ENCODE measurements at regions not wholly inside any gene's neighbourhood (a gene's known extent, or its start where the extent isn't known, plus 50 kb on each side); places are given as distances from the start of the nearest gene placed in this dataset.

DNA sequence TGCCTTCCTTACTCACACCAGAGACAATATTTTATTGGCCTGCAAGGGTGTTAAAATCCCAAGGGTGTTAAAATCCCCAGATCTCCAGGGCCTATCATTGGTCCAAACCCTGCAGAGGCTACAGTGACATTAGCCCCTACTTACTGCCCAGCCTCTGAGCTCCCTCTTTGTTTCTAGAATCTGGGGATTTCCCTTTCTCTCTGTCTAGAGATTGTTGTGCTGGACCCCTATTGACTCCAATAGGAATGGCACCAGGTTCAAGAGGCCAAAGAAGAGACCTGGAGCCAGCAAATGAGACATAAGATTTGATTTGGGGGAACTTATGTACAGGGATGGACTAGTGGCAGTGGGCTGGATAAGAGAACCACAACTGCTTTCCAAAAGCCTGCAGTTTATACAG lies 53.3 kb upstream of the ZBED3 start:
- POLR2A ChIA-PET: interaction anchor here (0.7 kb wide), 2 partner anchors 24 to 76 kb away, joined by 3 read pairs; no protein-coding TSS in a partner anchor

DNA sequence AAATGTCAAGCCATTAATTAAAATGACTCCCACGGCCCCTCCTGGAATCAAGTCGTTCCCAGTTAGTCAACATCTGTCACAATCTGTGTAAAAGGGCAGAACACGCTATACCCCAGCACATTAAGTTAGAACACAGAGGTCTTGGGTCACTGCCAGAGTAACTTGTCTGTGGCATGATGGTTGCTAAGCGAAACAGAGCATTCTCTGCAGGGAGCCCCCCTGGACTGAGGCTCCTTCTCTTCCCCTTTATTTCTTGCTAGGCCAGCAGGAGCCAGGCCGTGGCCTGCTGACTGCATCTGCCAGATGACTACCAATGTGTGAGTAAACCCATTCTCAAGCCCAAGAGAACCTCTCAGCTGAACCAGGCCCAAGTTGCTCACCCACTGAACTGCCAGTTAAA lies 51.9 kb upstream of the ZBED3 start:
- Histone ChIP-seq H2AFZ (ENCODE audit: low read depth, low read length) (no peak overlapping the region), H3K9me3 (replicated peaks; ENCODE audit: control insufficient read depth, insufficient read depth, low read depth, low read length) (no peaks in the 10 kb centered on the region), H3K9ac (ENCODE audit: insufficient read depth in 1 of 2, low read depth in 2 of 2, low read length in 2 of 2) (no peak overlapping the region), H3K36me3 (ENCODE audit: control insufficient read depth, insufficient read depth, low read length) (no peaks in the 10 kb centered on the region), H3K4me1 (replicated peaks in 1 of 2; ENCODE audit: control insufficient read depth in 2 of 2, insufficient read depth in 2 of 2, low read length in 2 of 2) (no peaks in the 10 kb centered on the region), H3K27me3 (ENCODE audit: control insufficient read depth in 2 of 2, insufficient read depth in 2 of 2, low read length in 2 of 2) (peaks cover 5 to 18% of the 10 kb centered on the region in 2 experiments), H3K9me1 (ENCODE audit: control insufficient read depth, insufficient read depth, low read length) (no peaks in the 10 kb centered on the region), H3K79me2 (ENCODE audit: control insufficient read depth, insufficient read depth, low read length) (no peaks in the 10 kb centered on the region), H3K4me2 (ENCODE audit: insufficient read depth, low read length) (no peak overlapping the region), H3K27ac (ENCODE audit: extremely low read depth, low read depth, low read length) (no peak overlapping the region), H4K20me1 (replicated peaks; ENCODE audit: control insufficient read depth, insufficient read depth, low read length) (no peaks in the 10 kb centered on the region), H3K4me3 (no peak overlapping the region)
- ATAC-seq (no peak; the same call in 2 of the 3 replicates), DNase-seq (ENCODE audit: extremely low read depth in 1 of 4, low spot score in 3 of 4) (peak in 1 of 4 experiments; percentile 22), FAIRE-seq (no peak)
- intact Hi-C loops (cut with micrococcal nuclease): no loop called here
- WGBS (ENCODE audit: insufficient coverage, low coverage, missing lambda C conversion rate): 0% methylated on average over 5 of the region's 5 CpGs
- ChIA-PET POLR2A (interaction anchor here (0.7 to 0.8 kb wide), 2 partner anchors 13 to 48 kb away, joined by 3 read pairs; no protein-coding TSS in a partner anchor), CTCF (ENCODE audit: low intra/inter-chr PET ratio) (no interaction called here)
- TF ChIP-seq, protein P1, sequence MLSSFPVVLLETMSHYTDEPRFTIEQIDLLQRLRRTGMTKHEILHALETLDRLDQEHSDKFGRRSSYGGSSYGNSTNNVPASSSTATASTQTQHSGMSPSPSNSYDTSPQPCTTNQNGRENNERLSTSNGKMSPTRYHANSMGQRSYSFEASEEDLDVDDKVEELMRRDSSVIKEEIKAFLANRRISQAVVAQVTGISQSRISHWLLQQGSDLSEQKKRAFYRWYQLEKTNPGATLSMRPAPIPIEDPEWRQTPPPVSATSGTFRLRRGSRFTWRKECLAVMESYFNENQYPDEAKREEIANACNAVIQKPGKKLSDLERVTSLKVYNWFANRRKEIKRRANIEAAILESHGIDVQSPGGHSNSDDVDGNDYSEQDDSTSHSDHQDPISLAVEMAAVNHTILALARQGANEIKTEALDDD (IDR thresholded peaks at IDR 0.05): peak; percentile 28; the same call in 1 of the 2 replicates
- no peak for TF ChIP-seq CEBPG (CRISPR knock-in tag; IDR thresholded peaks at IDR 0.05)
- no peak for TF ChIP-seq CEBPG (tag; conservative IDR thresholded peaks at IDR 0.05 in 1 of 2, IDR thresholded peaks at IDR 0.05 in 1 of 2)
- peak; percentile 20; the same call in 1 of the 2 replicates for TF ChIP-seq RFX1 (IDR thresholded peaks at IDR 0.05)
- TF ChIP-seq CBFA2T3 (IDR thresholded peaks at IDR 0.05): peak; percentile 29; the same call in 1 of the 2 replicates
- 0 out of 2 replicates have a peak, but pooled peaks have one; percentile 18 for TF ChIP-seq NFIC (IDR thresholded peaks at IDR 0.05)
- TF ChIP-seq, protein P2, sequence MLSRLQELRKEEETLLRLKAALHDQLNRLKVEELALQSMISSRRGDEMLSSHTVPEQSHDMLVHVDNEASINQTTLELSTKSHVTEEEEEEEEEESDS (CRISPR knock-in tag; IDR thresholded peaks at IDR 0.05): no peak
- in situ Hi-C loops (cut with MboI): no loop called here
- BruUV-seq (replicated peaks): no TSS peak

More for the DNA sequence above, 53.3 kb upstream of the ZBED3 start:
- intact Hi-C loops (cut with micrococcal nuclease) (no loop called here), in situ Hi-C loops (cut with MboI) (no loop called here)
- Histone ChIP-seq H3K9me1 (ENCODE audit: control insufficient read depth, insufficient read depth, low read length) (no peaks in the 10 kb centered on the region), H3K36me3 (ENCODE audit: control insufficient read depth, insufficient read depth, low read length) (no peaks in the 10 kb centered on the region), H3K4me1 (replicated peaks in 1 of 2; ENCODE audit: control insufficient read depth in 2 of 2, insufficient read depth in 2 of 2, low read length in 2 of 2) (no peaks in the 10 kb centered on the region), H3K79me2 (ENCODE audit: control insufficient read depth, insufficient read depth, low read length) (no peaks in the 10 kb centered on the region), H2AFZ (ENCODE audit: low read depth, low read length) (no peak overlapping the region), H3K27ac (ENCODE audit: extremely low read depth, low read depth, low read length) (no peak overlapping the region), H3K4me3 (no peak overlapping the region), H3K9me3 (replicated peaks; ENCODE audit: control insufficient read depth, insufficient read depth, low read depth, low read length) (no peaks in the 10 kb centered on the region), H4K20me1 (replicated peaks; ENCODE audit: control insufficient read depth, insufficient read depth, low read length) (no peaks in the 10 kb centered on the region), H3K27me3 (ENCODE audit: control insufficient read depth in 2 of 2, insufficient read depth in 2 of 2, low read length in 2 of 2) (peaks cover 0 to 11% of the 10 kb centered on the region in 2 experiments; a peak in 3 of 5 replicates), H3K4me2 (ENCODE audit: insufficient read depth, low read length) (no peak overlapping the region), H3K9ac (ENCODE audit: insufficient read depth in 1 of 2, low read depth in 2 of 2, low read length in 2 of 2) (no peak overlapping the region)
- no peak for FAIRE-seq
- no peak for TF ChIP-seq TSC22D4 (tag; IDR thresholded peaks at IDR 0.05)
- no peak for TF ChIP-seq PHF20 (IDR thresholded peaks at IDR 0.05; ENCODE audit: partially characterized antibody)
- TF ChIP-seq MCM3 (IDR thresholded peaks at IDR 0.05): no peak
- no peak for TF ChIP-seq ZNF140 (CRISPR knock-in tag; IDR thresholded peaks at IDR 0.05)
- no peak for TF ChIP-seq ZNF384 (IDR thresholded peaks at IDR 0.05; ENCODE audit: low read depth, low read length)
- TF ChIP-seq EP400 (IDR thresholded peaks at IDR 0.05): no peak
- no peak for DNase-seq (ENCODE audit: extremely low read depth in 1 of 4, low spot score in 3 of 4)
- CTCF ChIA-PET (ENCODE audit: low intra/inter-chr PET ratio): no interaction called here
- ATAC-seq: no peak
- no TSS peak for BruUV-seq (replicated peaks)

All from K562 (cell line).